ENCODE measurements at regions not wholly inside any gene's neighbourhood (a gene's known extent, or its start where the extent isn't known, plus 50 kb on each side); places are given as distances from the start of the nearest gene placed in this dataset.

DNA sequence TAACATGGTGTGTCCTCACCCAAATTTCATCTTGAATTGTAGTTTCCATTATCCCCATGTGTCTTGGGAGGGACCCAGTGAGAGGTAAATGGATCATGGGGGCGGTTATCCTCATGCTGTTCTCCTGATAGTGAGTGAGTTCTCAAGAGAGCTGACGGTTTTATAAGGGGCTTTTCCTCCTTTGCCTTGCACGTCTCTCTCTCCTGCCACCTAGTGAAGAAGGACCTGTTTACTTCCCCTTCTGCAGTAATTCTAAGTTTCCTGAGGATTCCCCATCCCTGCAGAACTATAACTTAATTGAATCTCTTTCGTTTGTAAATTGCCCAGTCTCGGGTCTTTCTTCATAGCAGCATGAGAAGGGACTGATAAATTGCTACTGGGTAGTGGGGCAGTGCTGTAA lies 789.3 kb downstream of the FRK start:
- no peak for FAIRE-seq
- Histone ChIP-seq H3K9ac (ENCODE audit: low read length) (no peak overlapping the region), H4K20me1 (ENCODE audit: insufficient read depth, low read length) (no peaks in the 10 kb centered on the region), H3K4me2 (ENCODE audit: low read length) (no peak overlapping the region), H3K4me1 (ENCODE audit: insufficient read depth, low read length) (no peaks in the 10 kb centered on the region), H3K27ac (ENCODE audit: low read depth, low read length) (no peak overlapping the region), H3K4me3 (ENCODE audit: insufficient read depth, low read depth, low read length) (no peak overlapping the region), H2AFZ (ENCODE audit: low read depth, low read length) (no peak overlapping the region), H3K9me3 (ENCODE audit: insufficient read depth, low read depth, low read length) (no peaks in the 10 kb centered on the region), H3K36me3 (ENCODE audit: insufficient read depth, low read length) (no peaks in the 10 kb centered on the region), H3K27me3 (ENCODE audit: insufficient read depth, low read length) (no peaks in the 10 kb centered on the region), H3K79me2 (ENCODE audit: insufficient read depth, low read length) (no peaks in the 10 kb centered on the region)
- no peak for DNase-seq (ENCODE audit: low read depth)
- TF ChIP-seq, protein P1, sequence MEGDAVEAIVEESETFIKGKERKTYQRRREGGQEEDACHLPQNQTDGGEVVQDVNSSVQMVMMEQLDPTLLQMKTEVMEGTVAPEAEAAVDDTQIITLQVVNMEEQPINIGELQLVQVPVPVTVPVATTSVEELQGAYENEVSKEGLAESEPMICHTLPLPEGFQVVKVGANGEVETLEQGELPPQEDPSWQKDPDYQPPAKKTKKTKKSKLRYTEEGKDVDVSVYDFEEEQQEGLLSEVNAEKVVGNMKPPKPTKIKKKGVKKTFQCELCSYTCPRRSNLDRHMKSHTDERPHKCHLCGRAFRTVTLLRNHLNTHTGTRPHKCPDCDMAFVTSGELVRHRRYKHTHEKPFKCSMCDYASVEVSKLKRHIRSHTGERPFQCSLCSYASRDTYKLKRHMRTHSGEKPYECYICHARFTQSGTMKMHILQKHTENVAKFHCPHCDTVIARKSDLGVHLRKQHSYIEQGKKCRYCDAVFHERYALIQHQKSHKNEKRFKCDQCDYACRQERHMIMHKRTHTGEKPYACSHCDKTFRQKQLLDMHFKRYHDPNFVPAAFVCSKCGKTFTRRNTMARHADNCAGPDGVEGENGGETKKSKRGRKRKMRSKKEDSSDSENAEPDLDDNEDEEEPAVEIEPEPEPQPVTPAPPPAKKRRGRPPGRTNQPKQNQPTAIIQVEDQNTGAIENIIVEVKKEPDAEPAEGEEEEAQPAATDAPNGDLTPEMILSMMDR (IDR thresholded peaks at IDR 0.05; ENCODE audit: insufficient read depth, low read depth, low read length): no peak
- no peak for TF ChIP-seq EZH2 (IDR thresholded peaks at IDR 0.05; ENCODE audit: insufficient read depth, low read length)
- no peaks in the 10 kb centered on the region for H3K4me1 Mint-ChIP-seq (ENCODE audit: low read depth, unreplicated experiment)
- H3K36me3 Mint-ChIP-seq (ENCODE audit: low read depth, unreplicated experiment): no peaks in the 10 kb centered on the region
- no peaks in the 10 kb centered on the region for H3K27me3 Mint-ChIP-seq (ENCODE audit: low read depth, unreplicated experiment)
- H3K4me3 Mint-ChIP-seq (ENCODE audit: unreplicated experiment): no peak overlapping the region
- H3K9me3 Mint-ChIP-seq (ENCODE audit: unreplicated experiment): peaks cover 2% of the 10 kb centered on the region
- no peak overlapping the region for H3K27ac Mint-ChIP-seq (ENCODE audit: unreplicated experiment)

- no peak for FAIRE-seq
- Mint-ChIP-seq H3K4me3 (ENCODE audit: unreplicated experiment) (no peak overlapping the region), H3K36me3 (ENCODE audit: low read depth, unreplicated experiment) (no peaks in the 10 kb centered on the region), H3K9me3 (ENCODE audit: unreplicated experiment) (peaks cover 2% of the 10 kb centered on the region), H3K27me3 (ENCODE audit: low read depth, unreplicated experiment) (no peaks in the 10 kb centered on the region), H3K4me1 (ENCODE audit: low read depth, unreplicated experiment) (no peaks in the 10 kb centered on the region), H3K27ac (ENCODE audit: unreplicated experiment) (no peak overlapping the region)
- no peaks in the 10 kb centered on the region for H4K20me1 ChIP-seq (ENCODE audit: insufficient read depth, low read length)
- H3K9ac ChIP-seq (ENCODE audit: low read length): no peak overlapping the region
- H3K79me2 ChIP-seq (ENCODE audit: insufficient read depth, low read length): no peaks in the 10 kb centered on the region
- H2AFZ ChIP-seq (ENCODE audit: low read depth, low read length): no peak overlapping the region
- no peaks in the 10 kb centered on the region for H3K9me3 ChIP-seq (ENCODE audit: insufficient read depth, low read depth, low read length)
- no peaks in the 10 kb centered on the region for H3K4me1 ChIP-seq (ENCODE audit: insufficient read depth, low read length)
- H3K4me3 ChIP-seq (ENCODE audit: insufficient read depth, low read depth, low read length): no peak overlapping the region
- no peak overlapping the region for H3K4me2 ChIP-seq (ENCODE audit: low read length)
- no peak overlapping the region for H3K27ac ChIP-seq (ENCODE audit: low read depth, low read length)
- no peak for DNase-seq (ENCODE audit: low read depth)
- no peaks in the 10 kb centered on the region for H3K36me3 ChIP-seq (ENCODE audit: insufficient read depth, low read length)
- H3K27me3 ChIP-seq (ENCODE audit: insufficient read depth, low read length): no peaks in the 10 kb centered on the region
- no peak for TF ChIP-seq EZH2 (IDR thresholded peaks at IDR 0.05; ENCODE audit: insufficient read depth, low read length)
These were observed 789.7 kb downstream of the FRK start for GRCh38 chr6:115270953-115271352.

DNA sequence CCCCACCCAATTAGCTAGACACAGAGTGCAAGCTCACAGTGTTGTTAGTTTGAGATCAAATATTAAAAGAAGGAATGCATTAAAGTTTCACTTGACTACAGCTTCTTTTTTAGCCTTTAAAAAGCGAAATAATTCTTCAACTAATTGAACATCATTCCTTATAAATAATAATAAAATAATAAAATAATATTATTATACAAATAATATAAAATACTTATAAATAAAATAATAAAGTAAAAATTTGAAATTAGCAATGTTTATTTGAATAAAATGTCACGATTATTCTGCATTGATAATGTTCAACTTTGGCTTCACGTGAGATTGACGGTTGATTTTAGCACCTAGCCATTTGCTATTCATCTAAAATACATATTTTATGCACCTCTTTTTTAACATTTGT lies 819.3 kb downstream of the FRK start:
- no peak for FAIRE-seq
- Histone ChIP-seq H3K9ac (ENCODE audit: low read length) (no peak overlapping the region), H2AFZ (ENCODE audit: low read depth, low read length) (no peak overlapping the region), H3K27me3 (ENCODE audit: insufficient read depth, low read length) (no peaks in the 10 kb centered on the region), H3K9me3 (ENCODE audit: insufficient read depth, low read depth, low read length) (no peaks in the 10 kb centered on the region), H4K20me1 (ENCODE audit: insufficient read depth, low read length) (no peaks in the 10 kb centered on the region), H3K27ac (ENCODE audit: low read depth, low read length) (no peak overlapping the region), H3K79me2 (ENCODE audit: insufficient read depth, low read length) (no peaks in the 10 kb centered on the region), H3K4me3 (ENCODE audit: insufficient read depth, low read depth, low read length) (no peak overlapping the region), H3K36me3 (ENCODE audit: insufficient read depth, low read length) (no peaks in the 10 kb centered on the region), H3K4me1 (ENCODE audit: insufficient read depth, low read length) (no peaks in the 10 kb centered on the region), H3K4me2 (ENCODE audit: low read length) (no peak overlapping the region)
- no peaks in the 10 kb centered on the region for H3K4me1 Mint-ChIP-seq (ENCODE audit: low read depth, unreplicated experiment)
- no peak overlapping the region for H3K27ac Mint-ChIP-seq (ENCODE audit: unreplicated experiment)
- TF ChIP-seq, protein P1 (IDR thresholded peaks at IDR 0.05; ENCODE audit: insufficient read depth, low read depth, low read length): no peak
- TF ChIP-seq EZH2 (IDR thresholded peaks at IDR 0.05; ENCODE audit: insufficient read depth, low read length): no peak
- peaks cover 10% of the 10 kb centered on the region for H3K9me3 Mint-ChIP-seq (ENCODE audit: unreplicated experiment)
- no peaks in the 10 kb centered on the region for H3K36me3 Mint-ChIP-seq (ENCODE audit: low read depth, unreplicated experiment)
- no peak overlapping the region for H3K4me3 Mint-ChIP-seq (ENCODE audit: unreplicated experiment)
- H3K27me3 Mint-ChIP-seq (ENCODE audit: low read depth, unreplicated experiment): no peaks in the 10 kb centered on the region
- DNase-seq (ENCODE audit: low read depth): no peak

Measured in astrocyte (in vitro differentiated cells and primary cell).